ENCODE measurements at regions not wholly inside any gene's neighbourhood (a gene's known extent, or its start where the extent isn't known, plus 50 kb on each side); places are given as distances from the start of the nearest gene placed in this dataset.

GRCh38 chr10:9166770-9167169, 1112.3 kb downstream of the GATA3 start:
- ChIA-PET POLR2A (no interaction called here), RAD21 (ENCODE audit: low non-redundant PET in 1 of 2, low total read pairs in 2 of 2, uncharacterized antibody in 2 of 2, unreplicated experiment in 2 of 2) (no interaction called here), CTCF (no interaction called here)
- no peak overlapping the region for H3K9ac ChIP-seq (ENCODE audit: low read length)
- H3K9me3 ChIP-seq (ENCODE audit: control insufficient read depth in 1 of 2, insufficient read depth in 1 of 2, low read depth in 1 of 2, low read length in 2 of 2): peaks cover 0 to 13% of the 10 kb centered on the region in 2 experiments; a peak in 2 of 4 replicates
- TF ChIP-seq SIN3A (IDR thresholded peaks at IDR 0.05; ENCODE audit: low read depth) (no peak), SP1 (IDR thresholded peaks at IDR 0.05; ENCODE audit: low read depth) (no peak), RAD21 (IDR thresholded peaks at IDR 0.05; ENCODE audit: low read depth) (no peak), POLR2AphosphoS5 (IDR thresholded peaks at IDR 0.05; ENCODE audit: low read depth, low read length) (no peak), ZNF274 (IDR thresholded peaks at IDR 0.05; ENCODE audit: low read depth, low read length) (no peak), ZFX (IDR thresholded peaks at IDR 0.05) (no peak), TCF7L2 (IDR thresholded peaks at IDR 0.05; ENCODE audit: borderline replicate concordance, extremely low read depth, insufficient read depth, insufficient read length) (no peak), FOSL1 (IDR thresholded peaks at IDR 0.05; ENCODE audit: low read depth) (no peak), MAX (IDR thresholded peaks at IDR 0.05) (no peak)
- TF ChIP-seq, protein P1, sequence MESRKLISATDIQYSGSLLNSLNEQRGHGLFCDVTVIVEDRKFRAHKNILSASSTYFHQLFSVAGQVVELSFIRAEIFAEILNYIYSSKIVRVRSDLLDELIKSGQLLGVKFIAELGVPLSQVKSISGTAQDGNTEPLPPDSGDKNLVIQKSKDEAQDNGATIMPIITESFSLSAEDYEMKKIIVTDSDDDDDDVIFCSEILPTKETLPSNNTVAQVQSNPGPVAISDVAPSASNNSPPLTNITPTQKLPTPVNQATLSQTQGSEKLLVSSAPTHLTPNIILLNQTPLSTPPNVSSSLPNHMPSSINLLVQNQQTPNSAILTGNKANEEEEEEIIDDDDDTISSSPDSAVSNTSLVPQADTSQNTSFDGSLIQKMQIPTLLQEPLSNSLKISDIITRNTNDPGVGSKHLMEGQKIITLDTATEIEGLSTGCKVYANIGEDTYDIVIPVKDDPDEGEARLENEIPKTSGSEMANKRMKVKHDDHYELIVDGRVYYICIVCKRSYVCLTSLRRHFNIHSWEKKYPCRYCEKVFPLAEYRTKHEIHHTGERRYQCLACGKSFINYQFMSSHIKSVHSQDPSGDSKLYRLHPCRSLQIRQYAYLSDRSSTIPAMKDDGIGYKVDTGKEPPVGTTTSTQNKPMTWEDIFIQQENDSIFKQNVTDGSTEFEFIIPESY (IDR thresholded peaks at IDR 0.05; ENCODE audit: extremely low read depth, insufficient replicate concordance, low read length): no peak
- TF ChIP-seq, protein P2, sequence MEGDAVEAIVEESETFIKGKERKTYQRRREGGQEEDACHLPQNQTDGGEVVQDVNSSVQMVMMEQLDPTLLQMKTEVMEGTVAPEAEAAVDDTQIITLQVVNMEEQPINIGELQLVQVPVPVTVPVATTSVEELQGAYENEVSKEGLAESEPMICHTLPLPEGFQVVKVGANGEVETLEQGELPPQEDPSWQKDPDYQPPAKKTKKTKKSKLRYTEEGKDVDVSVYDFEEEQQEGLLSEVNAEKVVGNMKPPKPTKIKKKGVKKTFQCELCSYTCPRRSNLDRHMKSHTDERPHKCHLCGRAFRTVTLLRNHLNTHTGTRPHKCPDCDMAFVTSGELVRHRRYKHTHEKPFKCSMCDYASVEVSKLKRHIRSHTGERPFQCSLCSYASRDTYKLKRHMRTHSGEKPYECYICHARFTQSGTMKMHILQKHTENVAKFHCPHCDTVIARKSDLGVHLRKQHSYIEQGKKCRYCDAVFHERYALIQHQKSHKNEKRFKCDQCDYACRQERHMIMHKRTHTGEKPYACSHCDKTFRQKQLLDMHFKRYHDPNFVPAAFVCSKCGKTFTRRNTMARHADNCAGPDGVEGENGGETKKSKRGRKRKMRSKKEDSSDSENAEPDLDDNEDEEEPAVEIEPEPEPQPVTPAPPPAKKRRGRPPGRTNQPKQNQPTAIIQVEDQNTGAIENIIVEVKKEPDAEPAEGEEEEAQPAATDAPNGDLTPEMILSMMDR (IDR thresholded peaks at IDR 0.05 in 2 of 3, conservative IDR thresholded peaks at IDR 0.05 in 1 of 3; ENCODE audit: borderline replicate concordance in 1 of 3, insufficient read depth in 1 of 3, low read depth in 2 of 3, low read length in 2 of 3): no peak
- no peaks in the 10 kb centered on the region for H3K79me2 ChIP-seq (ENCODE audit: insufficient read depth, low read length)
- no peaks in the 10 kb centered on the region for H3K27me3 ChIP-seq (ENCODE audit: insufficient read depth, low read length)
- intact Hi-C loops (cut with micrococcal nuclease): no loop called here
- H3K36me3 ChIP-seq (ENCODE audit: control insufficient read depth in 1 of 2, insufficient read depth in 2 of 2, low read length in 2 of 2): no peaks in the 10 kb centered on the region
- DNase-seq (ENCODE audit: low read depth, low spot score) (no peak), ATAC-seq (no peak)
- BruUV-seq (replicated peaks): no TSS peak
- no peaks in the 10 kb centered on the region for H3K4me1 ChIP-seq (ENCODE audit: control insufficient read depth in 1 of 2, insufficient read depth in 2 of 2, low read length in 2 of 2)
- no peak overlapping the region for H3K4me3 ChIP-seq (replicated peaks in 1 of 2; ENCODE audit: low read depth in 1 of 2, low read length in 2 of 2)
- no peaks in the 10 kb centered on the region for H3K9me2 ChIP-seq (ENCODE audit: insufficient read depth)
- H3K27ac ChIP-seq (ENCODE audit: low read depth, low read length): no peak overlapping the region
- H2AFZ ChIP-seq (ENCODE audit: low read depth, low read length, poor library complexity, severe bottlenecking): no peak overlapping the region
- H3K4me2 ChIP-seq (ENCODE audit: low read length): no peak overlapping the region
- H4K20me1 ChIP-seq (ENCODE audit: insufficient read depth): no peaks in the 10 kb centered on the region

Data from HCT116 (cell line).